ENCODE measurements at regions not wholly inside any gene's neighbourhood (a gene's known extent, or its start where the extent isn't known, plus 50 kb on each side); places are given as distances from the start of the nearest gene placed in this dataset.

- TF ChIP-seq POLR2A (IDR thresholded peaks at IDR 0.05), result no peak
- no peak for TF ChIP-seq CTCF (IDR thresholded peaks at IDR 0.05)
Measured at GRCh38 chr15:47485419-47485818, 231.9 kb upstream of the SEMA6D start.

Measured in lower leg skin (tissue), 3 donors.